ENCODE measurements at regions not wholly inside any gene's neighbourhood (a gene's known extent, or its start where the extent isn't known, plus 50 kb on each side); places are given as distances from the start of the nearest gene placed in this dataset.

DNA sequence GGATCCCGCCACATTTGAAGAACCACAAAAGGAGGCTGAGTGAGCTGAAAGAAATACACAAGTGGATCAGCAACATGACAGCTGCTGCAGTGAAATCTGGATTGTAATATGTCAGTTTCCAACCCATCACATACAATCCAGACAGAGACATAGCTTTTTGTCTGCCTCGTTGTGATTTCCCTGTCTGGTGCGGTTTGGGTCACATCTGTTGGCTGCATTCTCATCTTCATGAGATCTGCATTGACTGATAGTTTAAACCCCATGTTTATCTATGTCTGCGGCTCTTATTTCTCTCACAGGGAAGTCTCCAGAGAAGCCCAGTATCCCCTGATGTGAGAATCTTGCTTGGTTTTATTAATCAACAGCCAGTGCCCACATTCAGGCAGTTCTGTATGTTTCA, 403.1 kb upstream of the ZNF608 start:
- DNase-seq = no peak

- no peak for DNase-seq
Measured at GRCh38 chr5:125150041-125150669, 403.7 kb upstream of the ZNF608 start.

- DNase-seq = no peak
Measured at GRCh38 chr5:125151150-125151900, 404.9 kb upstream of the ZNF608 start.

- no peak for DNase-seq
Measured at GRCh38 chr5:125152044-125152443, 405.6 kb upstream of the ZNF608 start.

GRCh38 chr5:125152461-125153189, 406.2 kb upstream of the ZNF608 start:
- DNase-seq = no peak

- no peak for DNase-seq
Measured at GRCh38 chr5:125153231-125153630, 406.8 kb upstream of the ZNF608 start.

GRCh38 chr5:125154301-125155110, 408.1 kb upstream of the ZNF608 start:
- no peak for DNase-seq

- no peak for DNase-seq
Measured at GRCh38 chr5:125160787-125161502, 414.5 kb upstream of the ZNF608 start.

- no peak for DNase-seq
Measured at GRCh38 chr5:125162714-125163113, 416.3 kb upstream of the ZNF608 start.

GRCh38 chr5:125169396-125169795, 423.0 kb upstream of the ZNF608 start:
- DNase-seq = no peak

DNA sequence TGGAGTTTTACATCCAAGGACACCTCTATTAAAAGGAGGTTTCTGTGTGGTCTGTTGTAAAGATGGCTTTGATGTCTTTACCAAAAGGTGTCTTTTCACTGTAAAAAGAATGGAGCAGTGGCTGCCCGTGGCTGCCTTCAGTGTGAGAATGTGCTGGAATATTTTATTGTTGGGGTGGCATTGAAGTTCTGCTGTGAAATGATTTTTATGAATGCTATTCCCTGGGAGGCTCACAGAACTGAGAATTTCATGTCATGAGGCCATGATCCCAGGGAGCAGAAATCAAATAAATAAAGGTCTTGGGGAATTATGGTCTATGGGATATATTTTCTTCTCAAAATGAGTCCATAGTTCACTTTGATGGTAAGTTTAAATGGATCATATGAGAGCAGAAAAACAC, 425.2 kb upstream of the ZNF608 start:
- no peak for DNase-seq

- DNase-seq = no peak
Measured at GRCh38 chr5:125175348-125176004, 429.0 kb upstream of the ZNF608 start.

- DNase-seq = no peak
Measured at GRCh38 chr5:125176005-125176390, 429.6 kb upstream of the ZNF608 start.

- no peak for DNase-seq
Measured at GRCh38 chr5:125177340-125177739, 430.9 kb upstream of the ZNF608 start.

- DNase-seq = no peak
Measured at GRCh38 chr5:125179612-125180011, 433.2 kb upstream of the ZNF608 start.

DNA sequence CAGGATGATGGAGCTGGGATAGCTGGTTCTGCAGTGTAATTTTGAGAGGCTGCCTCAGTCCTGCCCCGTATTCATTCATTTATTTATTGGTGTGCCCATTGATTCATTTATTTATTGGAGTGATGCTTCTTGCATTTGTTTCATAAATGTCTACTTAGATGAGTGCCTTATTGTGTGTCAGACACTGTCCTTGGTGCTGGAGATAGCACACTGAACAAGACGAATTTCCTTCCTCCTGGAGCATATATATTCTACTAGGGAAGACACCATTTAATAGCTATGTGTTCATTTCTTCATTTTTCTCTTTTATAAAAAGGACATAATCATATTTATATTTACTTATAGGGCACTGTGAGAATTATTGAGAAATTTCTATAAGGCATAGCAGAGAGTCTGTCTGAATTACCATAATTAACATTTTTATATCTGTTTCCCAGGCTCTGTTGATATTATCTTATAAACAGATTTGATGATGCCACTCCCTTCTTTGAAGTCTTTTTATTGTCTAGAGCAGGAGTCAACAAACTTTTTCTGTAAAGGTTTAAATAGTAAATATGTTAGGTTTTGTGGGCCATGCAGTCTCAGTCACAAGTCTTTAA, 433.9 kb upstream of the ZNF608 start:
- no peak for DNase-seq

DNA sequence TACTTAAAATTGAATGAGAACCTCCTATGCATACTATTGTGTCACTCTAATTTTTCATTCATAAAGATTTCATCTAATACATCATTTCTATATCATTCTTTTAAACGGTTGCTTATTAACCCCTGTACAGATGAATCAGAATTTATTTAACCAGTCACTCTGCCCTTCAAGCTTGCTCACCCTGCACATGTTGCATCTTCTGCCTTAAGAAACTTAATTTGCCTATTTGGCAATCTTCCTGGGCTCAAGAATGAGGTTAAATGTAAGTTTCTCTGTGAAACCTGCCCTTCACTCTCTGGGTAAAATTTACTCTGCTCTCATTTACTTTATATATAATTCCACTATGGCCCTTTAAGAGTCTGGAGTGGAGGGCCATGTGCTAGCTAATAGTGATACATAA, 434.7 kb upstream of the ZNF608 start:
- no peak for DNase-seq

DNA sequence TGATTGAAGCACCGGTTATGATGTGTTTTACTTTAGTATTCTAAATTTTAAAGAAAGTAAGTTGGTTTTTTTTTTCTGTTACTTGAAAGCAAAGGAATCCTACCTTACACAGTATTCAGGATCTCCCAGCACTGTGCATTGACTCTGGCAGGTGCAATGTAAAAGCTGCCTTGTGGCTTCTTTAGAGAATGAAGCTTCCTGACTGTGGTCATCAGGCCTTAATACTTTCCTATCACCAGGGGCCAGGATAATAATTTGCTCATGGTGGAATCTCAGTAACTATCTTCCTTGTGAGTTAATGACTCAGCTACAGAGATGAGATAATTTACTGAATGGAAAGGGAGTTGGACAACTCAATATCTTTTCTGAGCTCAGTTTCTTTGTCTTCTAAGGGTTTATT, 435.5 kb upstream of the ZNF608 start:
- no peak for DNase-seq

GRCh38 chr5:125185740-125186139, 439.3 kb upstream of the ZNF608 start:
- no peak for DNase-seq

DNA sequence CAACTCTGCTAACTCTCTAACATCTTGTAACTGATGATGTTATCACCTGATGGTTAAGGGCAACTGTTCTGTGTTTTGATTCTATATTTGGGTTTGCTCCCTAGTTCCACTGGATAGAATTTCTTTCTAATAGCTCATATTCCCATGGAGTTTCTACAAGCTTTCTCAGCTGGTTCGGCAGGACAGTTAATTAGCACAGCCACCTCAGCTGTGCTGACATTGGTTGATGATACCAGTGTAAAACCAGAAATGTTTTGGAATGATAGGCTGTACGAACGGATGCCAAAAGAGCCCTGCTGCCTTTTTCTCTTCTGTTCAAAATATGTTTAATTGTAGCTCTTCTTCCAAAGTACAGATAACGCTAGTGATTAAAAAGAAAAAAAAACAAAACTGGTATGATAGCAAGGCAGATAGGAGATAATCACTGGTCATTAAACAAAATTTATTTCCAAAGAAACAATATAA, 440.5 kb upstream of the ZNF608 start:
- no peak for DNase-seq

- DNase-seq = no peak
Measured at GRCh38 chr5:125189531-125189941, 443.1 kb upstream of the ZNF608 start.

Measured in DMS79 (cell line).